OCI-LY1 (cell line): ENCODE measurements at regions not wholly inside any gene's neighbourhood (a gene's known extent, or its start where the extent isn't known, plus 50 kb on each side); places are given as distances from the start of the nearest gene placed in this dataset.

Experiments
- H2AFZ ChIP-seq: fragments of 200-600 bp; sonication (generic), shearing (Covaris generic); 2 replicates; pipeline ENCODE4 v1.6.0; 2014; ENCODE audit warnings: antibody characterized with exemption, mild to moderate bottlenecking, low read length
- H3F3A ChIP-seq: fragments of 200-600 bp; sonication (generic), shearing (Covaris generic); 2 replicates; pipeline ENCODE4 v1.6.0; 2014; ENCODE audit warnings: mild to moderate bottlenecking, antibody characterized with exemption, low read length, moderate library complexity; ENCODE audit not compliant: insufficient read depth
- H3K27ac ChIP-seq: fragments of 200-600 bp; sonication (generic); 2 replicates; pipeline ENCODE4 v1.5.1; 2014; ENCODE audit warnings: low read length, mixed run types, mild to moderate bottlenecking, low read depth; ENCODE audit not compliant: poor library complexity, severe bottlenecking
- H3K27me3 ChIP-seq: fragments of 200-600 bp; sonication (generic); 2 replicates; pipeline ENCODE4 v1.6.0; 2014; ENCODE audit warnings: antibody characterized with exemption, mild to moderate bottlenecking, low read length, moderate library complexity; ENCODE audit not compliant: insufficient read depth
- H3K36me3 ChIP-seq: fragments of 200-600 bp; sonication (generic); 2 replicates; pipeline ENCODE4 v1.6.1; 2014; ENCODE audit warnings: mild to moderate bottlenecking, antibody characterized with exemption, low read length, moderate library complexity, mixed read lengths; ENCODE audit not compliant: insufficient read depth
- H3K4me1 ChIP-seq: fragments of 200-600 bp; sonication (generic); 2 replicates; pipeline ENCODE4 v1.5.1; 2014; ENCODE audit warnings: mild to moderate bottlenecking, low read length, moderate library complexity; ENCODE audit not compliant: insufficient read depth, severe bottlenecking
- H3K4me2 ChIP-seq: fragments of 200-600 bp; sonication (generic), shearing (Covaris generic); 2 replicates; pipeline ENCODE4 v1.6.1; 2014; ENCODE audit warnings: low read length
- H3K4me3 ChIP-seq: fragments of 200-600 bp; sonication (generic); 2 replicates; pipeline ENCODE4 v1.5.1; 2014; ENCODE audit warnings: low read length, low read depth, mild to moderate bottlenecking, mixed read lengths; ENCODE audit not compliant: poor library complexity, severe bottlenecking
- H3K79me2 ChIP-seq: fragments of 200-600 bp; shearing (Covaris generic); 2 replicates; pipeline ENCODE4 v1.6.1; 2016; ENCODE audit warnings: mixed run types, low read length, mixed read lengths; ENCODE audit not compliant: insufficient read depth
- H3K9ac ChIP-seq: fragments of 200-600 bp; sonication (generic), shearing (Covaris generic); 2 replicates; pipeline ENCODE4 v1.6.1; 2014; ENCODE audit warnings: mild to moderate bottlenecking, low read length, mixed read lengths
- H3K9me2 ChIP-seq: fragments of 200-600 bp; sonication (generic), shearing (Covaris generic); 2 replicates; pipeline ENCODE4 v1.6.1; 2014; ENCODE audit warnings: low read depth, mild to moderate bottlenecking, low read length, mixed read lengths
- H3K9me3 ChIP-seq: fragments of 200-600 bp; shearing (Covaris generic); 2 replicates; pipeline ENCODE4 v1.6.1; 2014; ENCODE audit warnings: low read length, mixed read lengths
- H4K20me1 ChIP-seq: fragments of 200-600 bp; sonication (generic), shearing (Covaris generic); 2 replicates; pipeline ENCODE4 v1.6.0; 2016; ENCODE audit warnings: mild to moderate bottlenecking, low read length; ENCODE audit not compliant: insufficient read depth
- EZH2 ChIP-seq: fragments of 200-600 bp; sonication (generic), shearing (Covaris generic); IDR thresholded peaks from 2 replicates; pipeline ENCODE4 v1.8.0; 2017; ENCODE audit warnings: borderline replicate concordance, mixed run types, mild to moderate bottlenecking, antibody characterized with exemption, low read length, moderate library complexity, mixed read lengths
- TF ChIP-seq, protein P1 (sequence below): fragments of 200-600 bp; sonication (generic), shearing (Covaris generic); IDR thresholded peaks from 2 replicates; pipeline ENCODE4 v1.5.1; 2017; ENCODE audit warnings: mild to moderate bottlenecking, antibody characterized with exemption, low read length, moderate library complexity, mixed read lengths

DNA sequence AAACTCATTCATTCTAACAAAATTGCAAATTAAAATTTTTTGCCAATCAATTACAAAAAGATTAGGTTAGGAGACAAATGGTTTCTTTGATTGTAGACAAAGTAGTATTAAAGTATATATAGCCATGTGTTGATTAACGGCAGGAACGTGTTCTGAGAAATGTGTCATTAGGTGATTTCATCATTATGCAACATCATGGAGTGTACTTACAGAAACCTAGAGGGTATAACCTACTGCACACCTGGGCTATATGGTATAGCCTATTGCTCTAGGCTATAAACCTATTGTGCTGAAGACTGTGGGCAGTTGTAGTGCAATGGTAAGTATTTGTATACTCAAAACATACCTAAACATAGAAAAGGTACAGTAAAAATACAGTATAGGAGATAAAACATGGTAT lies 906.8 kb upstream of the SPRY2 start:
- no peaks in the 10 kb centered on the region for H3F3A ChIP-seq
- no peaks in the 10 kb centered on the region for H4K20me1 ChIP-seq
- no peak overlapping the region for H3K27ac ChIP-seq
- H3K36me3 ChIP-seq, result no peaks in the 10 kb centered on the region
- no peak overlapping the region for H3K4me3 ChIP-seq
- H3K9ac ChIP-seq, result no peak overlapping the region
- no peak overlapping the region for H3K4me2 ChIP-seq
- no peaks in the 10 kb centered on the region for H3K4me1 ChIP-seq
- TF ChIP-seq, protein P1, sequence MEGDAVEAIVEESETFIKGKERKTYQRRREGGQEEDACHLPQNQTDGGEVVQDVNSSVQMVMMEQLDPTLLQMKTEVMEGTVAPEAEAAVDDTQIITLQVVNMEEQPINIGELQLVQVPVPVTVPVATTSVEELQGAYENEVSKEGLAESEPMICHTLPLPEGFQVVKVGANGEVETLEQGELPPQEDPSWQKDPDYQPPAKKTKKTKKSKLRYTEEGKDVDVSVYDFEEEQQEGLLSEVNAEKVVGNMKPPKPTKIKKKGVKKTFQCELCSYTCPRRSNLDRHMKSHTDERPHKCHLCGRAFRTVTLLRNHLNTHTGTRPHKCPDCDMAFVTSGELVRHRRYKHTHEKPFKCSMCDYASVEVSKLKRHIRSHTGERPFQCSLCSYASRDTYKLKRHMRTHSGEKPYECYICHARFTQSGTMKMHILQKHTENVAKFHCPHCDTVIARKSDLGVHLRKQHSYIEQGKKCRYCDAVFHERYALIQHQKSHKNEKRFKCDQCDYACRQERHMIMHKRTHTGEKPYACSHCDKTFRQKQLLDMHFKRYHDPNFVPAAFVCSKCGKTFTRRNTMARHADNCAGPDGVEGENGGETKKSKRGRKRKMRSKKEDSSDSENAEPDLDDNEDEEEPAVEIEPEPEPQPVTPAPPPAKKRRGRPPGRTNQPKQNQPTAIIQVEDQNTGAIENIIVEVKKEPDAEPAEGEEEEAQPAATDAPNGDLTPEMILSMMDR, result no peak
- TF ChIP-seq EZH2, result no peak
- H3K9me2 ChIP-seq, result no peaks in the 10 kb centered on the region
- no peak overlapping the region for H2AFZ ChIP-seq
- H3K27me3 ChIP-seq, result no peaks in the 10 kb centered on the region
- no peaks in the 10 kb centered on the region for H3K79me2 ChIP-seq
- H3K9me3 ChIP-seq, result no peaks in the 10 kb centered on the region

DNA sequence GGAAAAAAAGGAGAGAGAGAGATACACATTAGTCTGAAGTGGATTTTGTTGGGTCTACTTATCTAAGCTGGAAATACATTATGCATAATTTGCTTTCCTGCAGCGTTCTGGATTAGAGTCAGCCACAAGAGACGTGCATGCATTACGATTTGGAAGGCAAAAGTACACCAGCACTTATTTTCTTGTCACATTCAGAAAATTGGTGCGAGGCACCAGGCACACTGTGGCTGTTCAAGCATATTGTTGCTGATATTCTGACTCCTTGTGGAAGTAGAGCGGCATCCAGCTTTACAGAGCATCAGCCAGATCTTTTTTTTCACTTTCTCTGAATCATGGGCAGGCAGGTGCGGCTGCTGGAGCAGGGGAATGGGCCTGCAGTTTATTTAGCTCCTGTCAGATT lies 905.6 kb upstream of the SPRY2 start:
- Histone ChIP-seq H3K9me3 (no peaks in the 10 kb centered on the region), H3K27ac (no peak overlapping the region), H4K20me1 (no peaks in the 10 kb centered on the region), H3K79me2 (no peaks in the 10 kb centered on the region), H3F3A (no peaks in the 10 kb centered on the region), H3K9ac (no peak overlapping the region), H3K4me2 (no peak overlapping the region), H3K4me1 (no peaks in the 10 kb centered on the region), H3K27me3 (no peaks in the 10 kb centered on the region), H3K36me3 (no peaks in the 10 kb centered on the region), H2AFZ (no peak overlapping the region), H3K4me3 (no peak overlapping the region), H3K9me2 (no peaks in the 10 kb centered on the region)
- no peak for TF ChIP-seq EZH2
- TF ChIP-seq, protein P1, result no peak

DNA sequence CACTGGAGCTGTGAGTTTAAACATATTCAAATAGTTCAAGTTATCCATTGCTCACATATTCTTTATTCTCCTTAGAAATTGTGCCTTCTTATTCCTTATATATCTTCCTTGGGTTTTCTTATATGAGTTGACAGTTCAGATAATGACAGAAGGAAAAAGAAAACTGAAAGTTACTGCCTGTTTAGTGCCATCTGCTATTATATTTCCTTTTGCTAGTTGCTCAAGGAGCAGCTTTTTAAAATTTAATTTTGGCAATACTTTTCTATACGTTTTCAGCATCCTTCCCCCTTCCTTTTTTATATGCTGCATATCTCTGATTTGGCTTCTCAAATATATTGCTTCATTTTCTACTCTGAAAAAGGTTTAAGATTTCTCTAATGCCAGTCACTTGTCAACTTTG lies 903.1 kb upstream of the SPRY2 start:
- H3K27me3 ChIP-seq, result no peaks in the 10 kb centered on the region
- H3K9ac ChIP-seq, result no peak overlapping the region
- H3K4me1 ChIP-seq, result no peaks in the 10 kb centered on the region
- H3K9me2 ChIP-seq, result no peaks in the 10 kb centered on the region
- no peaks in the 10 kb centered on the region for H3K79me2 ChIP-seq
- H3K4me2 ChIP-seq, result no peak overlapping the region
- H3K36me3 ChIP-seq, result no peaks in the 10 kb centered on the region
- H3F3A ChIP-seq, result no peaks in the 10 kb centered on the region
- H3K27ac ChIP-seq, result no peak overlapping the region
- no peak overlapping the region for H2AFZ ChIP-seq
- H3K4me3 ChIP-seq, result no peak overlapping the region
- H3K9me3 ChIP-seq, result no peaks in the 10 kb centered on the region
- no peak for TF ChIP-seq EZH2
- TF ChIP-seq, protein P1, result no peak
- H4K20me1 ChIP-seq, result no peaks in the 10 kb centered on the region
